IMR-90 (cell line): ENCODE measurements at regions not wholly inside any gene's neighbourhood (a gene's known extent, or its start where the extent isn't known, plus 50 kb on each side); places are given as distances from the start of the nearest gene placed in this dataset.

ENCODE experiments used
- ATAC-seq: fragments of 200-7000 bp; cut with Tn5 transposase; 2 replicates; pipeline ENCODE4 v1.9.1; 2020; ENCODE audit warnings: low read depth, mild to moderate bottlenecking, moderate library complexity
- BruUV-seq: library from RNA; stranded (reverse); fragments of 400-500 nt; replicated peaks from 2 replicates; lab custom pipeline; 2021; lab: Mats Ljungman, UMichigan
- CTCF ChIA-PET: fragments of 300-600 bp; formaldehyde crosslinking; extraction: SDS; loops from one replicate; lab custom pipeline; 2021; ENCODE audit warnings: antibody characterized with exemption; lab: Yijun Ruan, JAX
- POLR2A ChIA-PET: fragments of 300-600 bp; sonication (Branson Sonifier 250); formaldehyde crosslinking; loops from one replicate; lab custom pipeline; 2022; ENCODE audit warnings: antibody characterized with exemption; ENCODE audit not compliant: unreplicated experiment; lab: Charles Lee
- DNase-seq: peaks from one replicate; pipeline ENCODE4 v3.0.0; 2013
- H2AFZ ChIP-seq: replicated peaks from 2 replicates; pipeline ENCODE3; 2013; ENCODE audit warnings: low read length, mild to moderate bottlenecking; ENCODE audit not compliant: poor library complexity
- H2AK5ac ChIP-seq: 2 replicates; pipeline ENCODE4 v1.6.1; 2013; ENCODE audit warnings: low read depth, low read length, inconsistent platforms
- H2AK9ac ChIP-seq: replicated peaks from 2 replicates; pipeline ENCODE3; 2013; ENCODE audit warnings: mild to moderate bottlenecking, low read depth, low read length, moderate library complexity; ENCODE audit not compliant: poor library complexity
- H2BK120ac ChIP-seq: 2 replicates; pipeline ENCODE4 v1.6.1; 2013; ENCODE audit warnings: low read depth, low read length, inconsistent platforms
- H2BK15ac ChIP-seq: 3 replicates; pipeline ENCODE4 v1.6.1; 2013; ENCODE audit warnings: low read depth, low read length, inconsistent platforms
- H2BK20ac ChIP-seq: 2 replicates; pipeline ENCODE4 v1.6.1; 2013; ENCODE audit warnings: low read depth, mild to moderate bottlenecking, inconsistent platforms, low read length, moderate library complexity
- H2BK5ac ChIP-seq: 2 replicates; pipeline ENCODE4 v1.6.1; 2013; ENCODE audit warnings: mild to moderate bottlenecking, low read depth, low read length, inconsistent platforms; ENCODE audit not compliant: poor library complexity, severe bottlenecking
- H3K14ac ChIP-seq: replicated peaks from 2 replicates; pipeline ENCODE4 v1.6.1; 2013; ENCODE audit warnings: low read depth, low read length, inconsistent platforms
- H3K18ac ChIP-seq: 2 replicates; pipeline ENCODE4 v1.6.1; 2013; ENCODE audit warnings: low read depth, low read length, control low read depth
- H3K23ac ChIP-seq: 2 replicates; pipeline ENCODE4 v1.6.1; 2013; ENCODE audit warnings: low read depth, low read length, inconsistent platforms
- H3K27ac ChIP-seq: 2 replicates; pipeline ENCODE4 v1.5.1; 2013; ENCODE audit warnings: mild to moderate bottlenecking, control low read depth, low read length; ENCODE audit not compliant: insufficient read depth
- H3K27me3 ChIP-seq: 2 replicates; pipeline ENCODE4 v1.6.1; 2013; ENCODE audit warnings: low read length; ENCODE audit not compliant: control insufficient read depth, insufficient read depth
- H3K36me3 ChIP-seq: 2 replicates; pipeline ENCODE4 v1.6.1; 2013; ENCODE audit warnings: low read length, mixed read lengths; ENCODE audit not compliant: control insufficient read depth, insufficient read depth
- H3K4ac ChIP-seq: 2 replicates; pipeline ENCODE4 v1.6.1; 2013; ENCODE audit warnings: low read depth, low read length, inconsistent platforms
- H3K4me1 ChIP-seq: 2 replicates; pipeline ENCODE4 v1.6.1; 2013; ENCODE audit warnings: low read length, mixed read lengths; ENCODE audit not compliant: control insufficient read depth, insufficient read depth
- H3K4me2 ChIP-seq: 2 replicates; pipeline ENCODE4 v1.6.1; 2013; ENCODE audit warnings: low read depth, mild to moderate bottlenecking, control low read depth, low read length, moderate library complexity
- H3K4me3 ChIP-seq: 2 replicates; pipeline ENCODE4 v1.5.1; 2013; ENCODE audit warnings: low read depth, mild to moderate bottlenecking, control low read depth, low read length, moderate library complexity; ENCODE audit not compliant: insufficient read depth
- H3K56ac ChIP-seq: 2 replicates; pipeline ENCODE4 v1.6.1; 2013; ENCODE audit warnings: low read length, inconsistent platforms; ENCODE audit not compliant: insufficient read depth; ENCODE audit errors: extremely low read depth
- H3K79me1 ChIP-seq, 2 experiments: 2 replicates each; pipeline ENCODE4 v1.6.1; 2013; ENCODE audit warnings: low read length in 2 of 2, inconsistent platforms in 1 of 2, low read depth in 1 of 2
- H3K9ac ChIP-seq: 2 replicates; pipeline ENCODE4 v1.6.1; 2013; ENCODE audit warnings: low read depth, low read length, control low read depth
- H3K9me1 ChIP-seq: 2 replicates; pipeline ENCODE4 v1.6.1; 2013; ENCODE audit warnings: low read length, inconsistent platforms; ENCODE audit not compliant: insufficient read depth
- H3K9me3 ChIP-seq: 2 replicates; pipeline ENCODE4 v1.6.1; 2013; ENCODE audit warnings: low read length; ENCODE audit not compliant: control insufficient read depth, insufficient read depth
- H4K20me1 ChIP-seq: 2 replicates; pipeline ENCODE4 v1.6.1; 2013; ENCODE audit warnings: low read length, inconsistent platforms; ENCODE audit not compliant: insufficient read depth
- H4K5ac ChIP-seq: 2 replicates; pipeline ENCODE4 v1.6.1; 2013; ENCODE audit warnings: mild to moderate bottlenecking, low read depth, low read length, control low read depth
- H4K8ac ChIP-seq, 2 experiments: 2 replicates each; pipeline ENCODE4 v1.6.1; 2013; ENCODE audit warnings: low read depth in 2 of 2, low read length in 2 of 2, control low read depth in 1 of 2, inconsistent platforms in 1 of 2
- H4K91ac ChIP-seq: 2 replicates; pipeline ENCODE4 v1.6.1; 2013; ENCODE audit warnings: low read depth, low read length, inconsistent platforms; ENCODE audit not compliant: insufficient read depth
- CEBPB ChIP-seq: IDR thresholded peaks from 2 replicates; pipeline ENCODE4 v1.6.1; 2012; ENCODE audit warnings: low read depth, low read length, improper control_type of control experiment
- CHD1 ChIP-seq: IDR thresholded peaks from 2 replicates; pipeline ENCODE4 v1.6.1; 2012; ENCODE audit warnings: low read depth, low read length, improper control_type of control experiment
- ELK1 ChIP-seq: fragments of 150-350 bp; IDR thresholded peaks from 2 replicates; pipeline ENCODE4 v1.6.1; 2016; ENCODE audit warnings: low read depth, mild to moderate bottlenecking, low read length, moderate library complexity, borderline replicate concordance
- MAFK ChIP-seq: IDR thresholded peaks from 2 replicates; pipeline ENCODE4 v1.6.1; 2012; ENCODE audit warnings: low read depth, low read length, improper control_type of control experiment
- MAZ ChIP-seq: IDR thresholded peaks from 2 replicates; pipeline ENCODE4 v1.6.1; 2012; ENCODE audit warnings: low read depth, mild to moderate bottlenecking, low read length, improper control_type of control experiment, moderate library complexity, borderline replicate concordance
- MXI1 ChIP-seq: IDR thresholded peaks from 2 replicates; pipeline ENCODE4 v1.6.1; 2012; ENCODE audit warnings: low read depth, mild to moderate bottlenecking, low read length, moderate library complexity, borderline replicate concordance
- USF2 ChIP-seq: fragments of 150-350 bp; IDR thresholded peaks from 2 replicates; pipeline ENCODE4 v1.6.1; 2017; ENCODE audit warnings: mild to moderate bottlenecking, antibody characterized with exemption, low read length, low read depth
- WGBS, 2 experiments: methylation state at CpG; one replicate each; pipeline versions ENCODE4 v1.1.5 to v1.1.7; 2013; ENCODE audit warnings: missing lambda C conversion rate in 2 of 2; ENCODE audit not compliant: insufficient read length in 1 of 2; ENCODE audit errors: extremely low coverage in 2 of 2; 5-methylcytosine and 5-hydroxymethylcytosine counted together
- dilution Hi-C: fragments of 300-500 bp; cut with HindIII; formaldehyde crosslinking; loops from one replicate; pipeline ENCODE4 v1.14.3; 2018; ENCODE audit warnings: low sequenced_read_pairs; ENCODE audit not compliant: unreplicated experiment
- in situ Hi-C: fragments of 300-500 bp; cut with MboI; formaldehyde crosslinking; loops from 3 replicates; pipeline ENCODE4 v1.14.3; 2019; ENCODE audit warnings: low sequenced_read_pairs, inconsistent platforms, mixed read lengths
- intact Hi-C: fragments of 100-400 bp; cut with micrococcal nuclease; formaldehyde crosslinking; loops from 2 replicates; pipeline ENCODE4 v1.10.0; 2022

- POLR2A ChIA-PET, result no interaction called here
- Histone ChIP-seq H3K9me3 (peaks cover 21% of the 10 kb centered on the region; the same call in 1 of the 2 replicates), H3K14ac (no peak overlapping the region), H2AFZ (no peak overlapping the region), H3K4me2 (no peak overlapping the region), H3K27me3 (no peaks in the 10 kb centered on the region), H3K9ac (no peak overlapping the region), H3K9me1 (no peaks in the 10 kb centered on the region), H4K20me1 (no peaks in the 10 kb centered on the region), H3K79me1 (no peaks in the 10 kb centered on the region), H4K91ac (no peak overlapping the region), H3K36me3 (no peaks in the 10 kb centered on the region), H3K4me3 (no peak overlapping the region), H2BK15ac (no peak overlapping the region), H3K18ac (no peak overlapping the region), H3K23ac (no peak overlapping the region), H2AK9ac (no peak overlapping the region), H4K8ac (no peak overlapping the region), H2BK5ac (no peak overlapping the region), H3K4ac (no peak overlapping the region), H3K56ac (no peak overlapping the region), H2BK120ac (no peak overlapping the region), H3K27ac (no peak overlapping the region), H2BK20ac (no peak overlapping the region), H2AK5ac (no peak overlapping the region), H3K4me1 (no peaks in the 10 kb centered on the region), H4K5ac (no peak overlapping the region)
- TF ChIP-seq MAFK (no peak), CHD1 (no peak), MXI1 (no peak), USF2 (no peak), ELK1 (no peak), CEBPB (no peak), MAZ (no peak)
- CTCF ChIA-PET, result no interaction called here
- intact Hi-C loops, result no loop called here
- in situ Hi-C loops, result no loop called here
- BruUV-seq, result no TSS peak
- dilution Hi-C loops, result no loop called here
- DNase-seq (no peak), ATAC-seq (no peak)
- WGBS, 2 experiments, result 49% methylated on average over 3 of the region's 7 CpGs; no CpG with 5 or more reads in 1 of the 2 experiments
Observed at GRCh38 chr18:77334876-77335275, 85.2 kb downstream of the GALR1 start.
